ENCODE measurements at regions not wholly inside any gene's neighbourhood (a gene's known extent, or its start where the extent isn't known, plus 50 kb on each side); places are given as distances from the start of the nearest gene placed in this dataset.

DNA sequence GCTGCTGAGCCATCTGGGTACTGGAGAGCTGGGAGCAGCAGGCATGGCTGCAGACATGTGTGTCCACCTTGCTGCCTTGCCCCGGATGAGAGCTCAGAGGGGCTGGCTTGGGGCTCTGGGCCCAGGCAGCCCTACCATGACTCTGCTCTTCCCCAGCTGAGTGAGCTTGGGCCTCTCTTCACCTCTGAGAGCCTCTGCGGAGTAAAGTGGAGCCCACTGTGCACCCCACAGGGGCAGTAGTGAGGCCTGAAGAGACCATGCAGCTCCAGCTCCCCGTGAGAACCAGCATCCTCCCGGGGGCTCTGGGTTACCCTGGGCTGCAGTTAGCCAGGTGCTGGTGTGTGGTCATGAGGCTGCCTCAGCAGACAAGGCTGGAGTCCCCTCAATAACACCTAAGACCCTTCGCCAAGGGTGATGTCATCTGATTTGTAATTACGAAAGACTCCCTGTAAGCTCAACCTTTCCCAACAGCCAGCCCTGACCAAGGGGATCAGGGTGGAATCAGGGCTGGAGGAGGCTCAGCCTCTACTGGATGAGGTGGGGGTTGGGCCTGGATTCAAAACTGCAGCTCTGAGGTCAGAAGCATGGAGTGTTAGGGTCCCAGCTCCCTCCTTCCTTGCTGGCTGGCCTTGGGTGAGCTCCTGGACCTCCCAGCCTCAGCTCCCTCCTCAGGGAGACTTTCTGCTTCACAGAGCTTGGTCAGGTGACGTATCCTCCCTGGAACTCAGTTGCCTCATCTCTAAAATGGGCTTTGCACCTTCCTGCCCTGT is 308.0 kb downstream of the MATN1 start:
- TF ChIP-seq GATA2 (IDR thresholded peaks at IDR 0.05; ENCODE audit: low read depth, low read length) = no peak
- no peak for TF ChIP-seq GATA3 (IDR thresholded peaks at IDR 0.05; ENCODE audit: low read depth, low read length)

DNA sequence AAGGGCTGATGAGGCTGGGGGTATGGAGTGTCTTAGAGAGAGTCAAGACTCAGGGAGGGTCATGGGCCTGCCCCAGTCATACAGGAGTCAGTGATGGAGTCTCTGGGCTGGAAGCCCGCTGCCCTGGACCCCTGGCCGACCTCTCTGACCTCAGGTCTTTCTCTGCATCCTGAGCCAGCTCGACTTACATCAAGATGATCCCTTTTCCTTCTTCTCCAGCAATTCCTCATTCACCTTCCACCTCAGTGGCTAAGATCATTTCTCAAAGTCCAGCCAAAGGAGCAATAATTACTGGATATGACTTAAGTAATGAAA is 308.6 kb downstream of the MATN1 start:
- TF ChIP-seq GATA2 (IDR thresholded peaks at IDR 0.05; ENCODE audit: low read depth, low read length) (no peak), GATA3 (IDR thresholded peaks at IDR 0.05; ENCODE audit: low read depth, low read length) (no peak)

DNA sequence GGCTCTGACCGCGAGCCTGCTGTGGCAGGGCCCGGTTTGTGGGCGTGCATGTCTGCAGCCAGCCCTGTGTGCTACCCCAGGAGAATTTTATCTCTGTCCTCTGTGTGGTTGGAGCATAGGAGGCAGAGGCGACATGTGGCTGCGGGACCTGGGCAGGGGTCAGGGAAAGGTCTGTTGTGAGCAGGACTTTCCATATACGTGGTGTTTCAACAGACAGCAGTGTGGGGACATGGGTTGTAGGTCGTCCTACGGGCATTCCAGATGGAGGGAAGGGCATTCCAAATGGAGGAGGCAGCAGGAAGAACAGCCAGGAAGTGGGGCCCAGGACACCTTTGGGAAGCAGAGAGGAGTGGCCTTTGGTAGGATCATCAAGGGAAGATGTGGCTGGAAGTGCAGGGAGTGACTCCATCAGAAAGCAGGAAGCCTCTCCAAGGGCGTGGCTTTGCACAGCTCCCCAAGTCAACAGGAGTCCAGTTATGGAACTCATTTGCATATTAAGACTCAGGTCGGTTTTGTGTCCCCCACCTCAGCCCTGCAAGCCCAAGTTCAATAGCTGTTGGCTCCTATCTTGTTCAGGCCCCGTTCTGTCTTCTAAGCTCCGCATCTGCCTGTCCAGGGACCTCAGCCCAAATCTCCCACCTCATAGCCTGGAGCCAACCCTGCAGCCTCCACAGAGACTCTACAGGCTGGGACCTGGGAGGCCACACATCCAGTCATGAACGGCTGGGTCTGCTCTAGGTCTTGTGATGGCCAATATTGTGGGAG is 309.1 kb downstream of the MATN1 start:
- no peak for TF ChIP-seq GATA2 (IDR thresholded peaks at IDR 0.05; ENCODE audit: low read depth, low read length)
- no peak for TF ChIP-seq GATA3 (IDR thresholded peaks at IDR 0.05; ENCODE audit: low read depth, low read length)

DNA sequence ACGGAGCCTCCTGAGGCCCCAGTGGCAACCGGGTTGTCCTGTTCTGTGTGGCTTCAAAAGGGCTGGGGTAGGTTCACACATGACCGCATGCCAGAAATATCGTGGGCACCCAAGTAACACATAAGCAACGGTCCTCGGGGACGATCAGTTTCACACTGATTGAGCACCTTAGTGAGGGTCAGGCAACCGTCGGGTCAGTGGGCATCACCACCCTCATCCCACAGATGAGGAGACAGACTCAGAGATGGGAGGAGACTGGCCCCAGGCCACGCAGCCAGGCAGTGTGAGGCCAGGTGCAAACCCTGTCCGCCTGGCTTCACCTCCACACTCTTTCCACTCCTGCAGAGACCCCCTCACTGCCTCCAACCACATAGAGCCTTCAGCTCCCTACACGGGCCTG is 309.8 kb downstream of the MATN1 start:
- TF ChIP-seq GATA3 (IDR thresholded peaks at IDR 0.05; ENCODE audit: low read depth, low read length) (no peak), GATA2 (IDR thresholded peaks at IDR 0.05; ENCODE audit: low read depth, low read length) (no peak)

DNA sequence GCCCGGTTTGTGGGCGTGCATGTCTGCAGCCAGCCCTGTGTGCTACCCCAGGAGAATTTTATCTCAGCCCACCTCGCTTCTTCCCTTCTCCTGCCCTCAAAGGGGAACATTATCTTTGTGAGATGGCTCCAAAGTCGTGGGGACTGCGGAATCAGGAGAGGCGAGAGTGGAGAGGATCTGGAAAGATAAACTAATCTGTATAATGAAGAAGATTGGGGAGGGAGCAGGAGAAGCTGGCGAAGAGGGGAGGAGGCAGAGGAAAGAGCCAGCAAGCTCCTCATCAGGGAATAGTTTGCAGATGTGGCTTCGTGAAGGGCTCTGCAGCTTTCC is 310.3 kb downstream of the MATN1 start:
- TF ChIP-seq GATA2 (IDR thresholded peaks at IDR 0.05; ENCODE audit: low read depth, low read length) (no peak), GATA3 (IDR thresholded peaks at IDR 0.05; ENCODE audit: low read depth, low read length) (no peak)

DNA sequence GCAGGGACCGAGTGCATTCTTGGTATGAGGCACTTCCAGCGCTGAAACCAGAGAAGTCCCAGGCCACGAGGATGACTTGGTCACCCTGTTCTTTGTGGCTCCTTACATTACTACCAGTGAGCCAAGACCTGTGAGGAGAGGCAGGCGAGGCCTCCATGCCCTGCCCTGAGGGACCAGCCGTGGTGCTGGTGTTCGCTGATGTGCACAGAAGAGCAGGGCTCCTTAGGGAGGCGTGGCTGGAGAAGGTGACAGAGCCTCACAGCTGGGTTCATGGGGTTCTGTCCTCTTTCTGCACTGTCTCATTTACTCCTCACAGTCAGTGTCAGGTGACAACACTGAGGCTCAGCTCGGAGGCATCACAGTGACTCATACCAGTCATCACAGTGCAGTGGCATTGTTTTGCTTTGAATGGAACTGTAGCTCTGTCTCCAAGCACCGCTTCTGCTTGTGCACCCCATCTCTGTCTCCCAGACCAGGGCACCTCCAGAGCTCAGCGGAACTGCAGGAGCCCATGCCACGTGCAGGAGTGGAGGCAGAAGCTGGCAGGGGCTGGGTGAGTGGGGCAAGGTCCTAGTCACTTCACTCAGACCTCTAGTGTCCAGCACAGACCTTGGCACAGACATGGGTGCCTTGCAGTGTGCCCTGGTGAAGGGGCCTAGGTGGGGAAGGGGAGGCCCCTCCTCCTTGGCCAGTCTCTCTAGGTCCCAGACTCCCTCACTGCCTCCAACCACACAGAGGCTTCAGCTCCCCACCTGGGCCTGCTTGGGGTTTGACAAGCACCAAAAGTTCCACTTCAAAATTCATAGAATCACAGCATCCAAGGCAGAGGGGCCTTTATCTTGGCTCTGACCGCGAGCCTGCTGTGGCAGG is 310.9 kb downstream of the MATN1 start:
- TF ChIP-seq GATA2 (IDR thresholded peaks at IDR 0.05; ENCODE audit: low read depth, low read length) = no peak

DNA sequence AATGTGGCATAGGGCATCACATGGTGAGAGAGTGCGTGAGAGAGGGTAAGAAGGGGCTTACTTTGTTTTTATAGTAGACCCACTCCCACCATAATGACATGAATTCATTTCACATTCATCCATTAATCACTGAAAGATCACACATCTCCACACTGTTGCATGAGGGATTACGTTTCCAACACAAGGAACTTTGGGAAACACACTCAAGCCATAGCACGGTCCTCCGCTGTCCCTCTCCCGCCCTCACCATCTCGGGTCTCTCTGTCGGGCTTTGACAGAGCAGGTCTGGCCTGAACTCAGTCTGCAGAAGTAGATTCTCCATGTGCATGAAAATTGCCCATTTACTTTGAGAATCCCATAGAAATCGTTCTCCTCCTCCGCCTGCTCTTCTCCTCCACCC is 312.2 kb downstream of the MATN1 start:
- TF ChIP-seq GATA2 (IDR thresholded peaks at IDR 0.05; ENCODE audit: low read depth, low read length) = no peak
- TF ChIP-seq GATA3 (IDR thresholded peaks at IDR 0.05; ENCODE audit: low read depth, low read length) = no peak

DNA sequence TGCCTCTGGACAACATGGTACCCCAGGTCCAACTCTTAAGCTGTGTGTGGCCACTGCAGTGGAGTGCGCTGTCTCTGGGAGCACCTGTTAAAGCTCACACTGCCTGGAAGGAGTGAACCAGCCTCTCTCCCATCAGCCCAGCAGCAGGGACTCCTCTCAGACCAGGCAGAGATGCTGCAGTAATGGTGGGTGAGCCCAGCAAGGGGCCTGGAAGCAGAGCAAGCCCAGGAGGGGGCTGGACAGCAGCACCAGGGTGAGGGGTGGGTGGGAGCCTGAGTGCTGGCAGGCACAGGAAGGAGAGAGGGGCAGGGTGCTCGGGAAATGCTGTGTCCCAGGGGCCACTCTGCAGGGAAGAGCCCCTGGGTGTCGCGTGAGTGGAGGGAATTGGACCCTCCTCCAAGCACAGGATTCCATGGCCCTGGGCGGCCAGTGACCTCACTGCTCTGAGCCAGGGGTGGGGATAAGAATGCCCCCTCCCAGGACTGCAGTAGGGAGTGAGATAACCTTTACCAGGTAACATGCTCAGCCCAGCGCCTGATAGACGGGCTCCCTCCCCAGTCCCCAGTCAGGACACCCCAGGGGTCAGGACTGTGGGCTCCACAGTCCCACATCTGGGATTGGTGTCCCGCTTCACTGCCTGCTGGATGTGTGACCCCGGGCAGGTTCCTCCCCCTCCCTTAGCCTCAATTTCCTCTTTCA is 313.1 kb downstream of the MATN1 start:
- no peak for TF ChIP-seq GATA3 (IDR thresholded peaks at IDR 0.05; ENCODE audit: low read depth, low read length)
- TF ChIP-seq GATA2 (IDR thresholded peaks at IDR 0.05; ENCODE audit: low read depth, low read length) = no peak

DNA sequence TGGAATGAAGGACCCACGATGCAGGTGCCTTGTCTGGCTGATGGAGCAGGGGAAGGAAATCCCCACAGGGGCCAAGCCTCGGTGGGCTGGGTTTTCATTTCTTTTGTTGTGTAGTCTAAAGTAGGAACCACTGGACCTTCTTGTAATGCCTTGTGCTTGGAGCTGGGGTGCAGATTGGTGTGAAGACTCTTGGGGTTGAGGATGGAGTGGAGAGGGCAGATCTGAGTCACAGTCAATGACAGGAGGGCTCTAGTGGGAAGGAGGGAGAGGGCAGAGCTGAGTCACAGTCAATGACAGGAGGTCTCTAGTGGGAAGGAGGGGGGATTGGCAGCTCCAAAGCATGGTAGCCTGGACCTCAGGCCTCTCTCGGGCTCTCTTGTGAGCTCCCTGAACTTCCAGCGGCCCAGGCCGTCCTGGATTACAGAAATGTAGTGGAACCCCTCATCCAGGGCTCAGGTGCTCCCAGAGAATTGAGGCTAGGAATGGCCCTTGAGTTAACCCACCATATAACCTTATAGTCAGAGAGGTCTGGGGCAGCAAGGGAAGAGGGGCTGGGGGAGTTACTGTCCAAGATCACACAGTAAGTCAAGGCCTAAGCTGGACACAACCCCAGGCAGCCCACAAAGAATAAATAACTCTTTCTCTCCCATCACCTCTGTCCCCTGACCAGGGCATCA is 313.8 kb downstream of the MATN1 start:
- TF ChIP-seq GATA2 (IDR thresholded peaks at IDR 0.05; ENCODE audit: low read depth, low read length) = no peak
- no peak for TF ChIP-seq GATA3 (IDR thresholded peaks at IDR 0.05; ENCODE audit: low read depth, low read length)

DNA sequence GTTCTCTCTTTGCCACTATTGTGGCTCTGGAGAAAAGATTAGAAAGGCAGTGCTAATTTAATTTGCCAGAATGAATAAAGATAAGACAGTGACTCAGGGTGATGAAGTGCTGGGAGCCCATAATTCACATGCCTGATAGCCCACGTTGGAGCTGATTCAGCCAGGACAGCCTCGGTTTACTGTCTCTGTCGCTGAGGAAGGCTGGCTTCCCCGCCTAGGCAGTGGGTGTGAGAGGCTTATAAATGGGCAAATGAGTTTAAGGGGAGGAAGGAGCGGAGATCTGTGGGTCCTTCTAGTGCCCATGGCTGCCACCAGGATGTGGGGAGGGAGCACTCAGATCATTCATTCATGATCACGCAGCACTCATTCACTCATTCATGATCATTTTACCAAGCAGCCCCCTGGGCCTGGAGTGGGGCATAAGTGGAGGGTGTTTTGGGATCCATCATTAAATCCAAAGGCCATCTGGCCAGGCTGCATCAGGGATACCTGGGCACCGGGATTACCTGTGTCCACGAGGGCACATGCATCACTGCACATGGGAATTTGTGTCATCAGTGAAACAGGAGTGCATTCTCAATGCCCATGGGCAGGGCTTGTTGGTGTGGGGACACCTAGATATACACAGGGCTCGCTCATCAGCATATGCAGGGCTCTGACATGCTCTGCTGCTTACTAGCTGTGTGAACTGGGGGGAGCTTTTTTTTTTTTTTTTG is 315.4 kb downstream of the MATN1 start:
- TF ChIP-seq GATA3 (IDR thresholded peaks at IDR 0.05; ENCODE audit: low read depth, low read length) = no peak
- TF ChIP-seq GATA2 (IDR thresholded peaks at IDR 0.05; ENCODE audit: low read depth, low read length) = peak; percentile 70

DNA sequence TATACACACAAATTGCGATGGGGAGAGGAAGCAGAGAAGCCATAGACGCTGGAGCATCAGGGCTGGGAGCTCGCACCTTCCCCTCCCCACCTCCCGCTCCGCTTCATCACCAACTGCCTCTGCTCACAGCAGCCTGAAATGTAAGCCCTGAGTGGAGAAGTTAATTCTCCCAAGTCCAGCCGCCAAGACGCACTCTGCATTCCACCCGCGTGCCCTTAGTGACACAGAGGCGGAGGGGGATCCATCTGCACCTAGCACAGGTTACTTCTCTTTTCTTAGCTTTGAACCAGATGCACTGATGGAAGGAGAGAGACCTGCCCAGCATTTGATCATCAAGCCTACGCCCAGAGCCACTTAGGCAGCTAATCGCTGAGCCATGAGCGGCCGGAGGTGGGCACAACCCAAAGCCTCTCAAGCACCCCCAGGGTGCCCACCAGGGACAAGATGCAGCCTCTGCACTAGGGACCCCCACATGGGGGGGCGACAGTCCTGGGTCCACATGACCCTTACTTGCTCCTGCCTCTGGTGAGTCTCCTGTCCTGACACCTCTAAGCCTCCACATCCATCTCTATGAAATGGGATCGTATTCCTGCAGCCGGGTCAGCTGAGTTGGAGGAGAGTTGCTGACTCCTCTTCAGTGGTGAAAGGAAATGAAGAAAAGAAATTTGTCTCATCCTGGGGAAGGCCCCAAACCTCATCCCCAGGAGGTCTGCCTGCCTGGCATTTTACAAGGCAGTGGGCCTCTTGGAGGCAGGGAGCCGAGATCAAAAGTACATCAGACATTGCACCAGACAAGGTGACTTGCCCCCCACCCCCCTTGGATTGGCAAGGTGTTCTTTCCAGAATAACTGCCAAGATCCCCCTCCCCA is 316.2 kb downstream of the MATN1 start:
- TF ChIP-seq GATA2 (IDR thresholded peaks at IDR 0.05; ENCODE audit: low read depth, low read length) (no peak), GATA3 (IDR thresholded peaks at IDR 0.05; ENCODE audit: low read depth, low read length) (no peak)

DNA sequence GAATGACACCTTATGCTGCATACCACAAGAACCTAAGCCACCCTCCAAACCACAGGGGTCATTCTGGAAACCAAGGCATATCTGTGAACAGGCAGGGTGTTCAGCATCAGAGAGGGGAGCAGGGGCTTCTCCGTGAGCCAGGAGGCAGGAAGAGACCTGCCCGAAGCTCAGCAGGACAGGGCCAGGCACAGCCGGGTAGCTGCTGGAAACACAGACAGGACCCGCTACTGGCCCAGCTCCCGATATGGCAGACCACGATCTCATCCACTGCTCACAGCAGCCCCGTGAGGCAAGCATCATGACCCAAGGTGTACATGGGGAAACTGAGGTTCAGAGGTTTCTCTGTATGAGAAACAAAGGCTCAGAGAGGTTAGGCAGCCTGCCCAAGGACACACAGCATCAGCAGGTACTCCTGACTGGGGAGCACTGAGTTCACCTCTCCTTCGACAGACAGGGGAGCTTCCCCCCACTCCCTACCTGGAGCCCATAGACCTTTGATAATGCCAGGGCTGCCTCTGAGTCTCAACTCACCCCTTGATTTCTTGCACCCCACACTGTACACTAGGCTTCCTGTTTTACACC is 317.7 kb downstream of the MATN1 start:
- TF ChIP-seq GATA2 (IDR thresholded peaks at IDR 0.05; ENCODE audit: low read depth, low read length) = no peak
- no peak for TF ChIP-seq GATA3 (IDR thresholded peaks at IDR 0.05; ENCODE audit: low read depth, low read length)

All from SH-SY5Y (cell line).